Suppressor macrophage treated with lipopolysaccharide for 4 hours (primary cell): ENCODE measurements at regions not wholly inside any gene's neighbourhood (a gene's known extent, or its start where the extent isn't known, plus 50 kb on each side); places are given as distances from the start of the nearest gene placed in this dataset.

ENCODE experiments used
- DNase-seq: peaks from one replicate; pipeline ENCODE4 v3.0.0-alpha.2; 2020

- DNase-seq = no peak
Measured at GRCh38 chr5:174236070-174236469, 190.6 kb downstream of the NSG2 start.

- DNase-seq = no peak
Measured at GRCh38 chr5:174239718-174240117, 194.2 kb downstream of the NSG2 start.

- DNase-seq = no peak
Measured at GRCh38 chr5:174242573-174242972, 197.1 kb downstream of the NSG2 start.

- no peak for DNase-seq
Measured at GRCh38 chr5:174243904-174244303, 198.4 kb downstream of the NSG2 start.

GRCh38 chr5:174245516-174246075, 200.1 kb downstream of the NSG2 start:
- DNase-seq = no peak

GRCh38 chr5:174246743-174247142, 201.2 kb downstream of the NSG2 start:
- no peak for DNase-seq

- DNase-seq = no peak
Measured at GRCh38 chr5:174247301-174247700, 201.8 kb downstream of the NSG2 start.

- DNase-seq = no peak
Measured at GRCh38 chr5:174251305-174252000, 205.9 kb downstream of the NSG2 start.

- DNase-seq = no peak
Measured at GRCh38 chr5:174252121-174252520, 206.6 kb downstream of the NSG2 start.

GRCh38 chr5:174259696-174260420, 214.4 kb downstream of the NSG2 start:
- DNase-seq = no peak

GRCh38 chr5:174271316-174271715, 225.8 kb downstream of the NSG2 start:
- DNase-seq = no peak

- DNase-seq = no peak
Measured at GRCh38 chr5:174272671-174273070, 227.2 kb downstream of the NSG2 start.

- no peak for DNase-seq
Measured at GRCh38 chr5:174273325-174273724, 227.8 kb downstream of the NSG2 start.

GRCh38 chr5:174275959-174276358, 230.5 kb downstream of the NSG2 start:
- DNase-seq = no peak

GRCh38 chr5:174281089-174281760, 235.7 kb downstream of the NSG2 start:
- no peak for DNase-seq

- no peak for DNase-seq
Measured at GRCh38 chr5:174281855-174282254, 236.3 kb downstream of the NSG2 start.

GRCh38 chr5:174282391-174282790, 236.9 kb downstream of the NSG2 start:
- no peak for DNase-seq

GRCh38 chr5:174283211-174284005, 237.9 kb downstream of the NSG2 start:
- DNase-seq = no peak

- DNase-seq = no peak
Measured at GRCh38 chr5:174284873-174285272, 239.4 kb downstream of the NSG2 start.

- no peak for DNase-seq
Measured at GRCh38 chr5:174287761-174288160, 242.3 kb downstream of the NSG2 start.

GRCh38 chr5:174288439-174288838, 242.9 kb downstream of the NSG2 start:
- no peak for DNase-seq

- DNase-seq = no peak
Measured at GRCh38 chr5:174291162-174291561, 245.7 kb downstream of the NSG2 start.

- no peak for DNase-seq
Measured at GRCh38 chr5:174292348-174292747, 246.8 kb downstream of the NSG2 start.
